ENCODE measurements at regions not wholly inside any gene's neighbourhood (a gene's known extent, or its start where the extent isn't known, plus 50 kb on each side); places are given as distances from the start of the nearest gene placed in this dataset.

DNA sequence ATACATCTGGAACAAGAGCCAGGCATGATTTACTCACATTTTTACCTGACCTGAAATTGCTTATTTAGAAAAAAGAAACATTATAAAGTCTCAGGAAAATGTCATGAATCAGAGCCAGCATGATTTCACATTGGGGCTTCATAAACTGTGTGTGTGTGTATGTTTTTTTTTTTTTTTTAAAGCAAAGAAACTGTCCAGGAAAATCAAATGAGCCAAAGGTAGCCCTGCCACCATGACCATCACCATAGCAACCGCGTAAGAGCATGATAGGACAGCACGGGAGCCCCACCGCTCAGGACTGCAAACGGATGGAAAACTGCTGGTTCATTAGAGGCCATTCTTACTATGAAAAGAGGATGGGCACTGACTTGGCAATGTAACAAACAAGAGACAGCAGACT is 139.2 kb downstream of the NTMT2 start:
- H3K27me3 ChIP-seq = no peaks in the 10 kb centered on the region
- H4K20me1 ChIP-seq = no peaks in the 10 kb centered on the region
- H3K4me2 ChIP-seq = no peak overlapping the region
- H3K9me3 ChIP-seq (replicated peaks in 1 of 11) = no peaks in the 10 kb centered on the region
- no peak overlapping the region for H3K27ac ChIP-seq
- TF ChIP-seq Cebpa-rat (IDR thresholded peaks at IDR 0.05) = no peak
- no peak overlapping the region for H3K9ac ChIP-seq
- H3K4me3 ChIP-seq = no peak overlapping the region
- no peaks in the 10 kb centered on the region for H3K4me1 ChIP-seq
- no peaks in the 10 kb centered on the region for H3K36me3 ChIP-seq

DNA sequence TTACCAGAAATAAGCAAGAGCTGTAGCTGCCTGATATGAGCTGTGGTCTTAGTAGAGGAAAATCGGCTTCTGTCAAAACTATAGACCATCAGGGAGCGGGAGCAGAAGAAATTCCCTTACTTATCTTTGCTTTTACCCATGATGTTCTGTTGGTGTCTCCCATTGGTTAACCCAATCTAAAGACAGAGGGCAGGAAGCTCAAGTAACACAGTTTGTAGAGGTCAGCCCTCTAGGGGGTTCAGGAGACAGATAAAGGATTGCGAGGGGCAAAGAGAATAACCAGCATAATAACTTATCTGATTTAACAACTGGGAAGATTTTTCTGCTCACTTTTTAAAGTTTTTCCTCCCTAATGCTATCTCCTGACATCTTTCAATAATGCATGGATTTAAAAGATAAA is 142.4 kb downstream of the NTMT2 start:
- H3K4me2 ChIP-seq = no peak overlapping the region
- TF ChIP-seq Cebpa-rat (IDR thresholded peaks at IDR 0.05) = no peak
- H4K20me1 ChIP-seq = no peaks in the 10 kb centered on the region
- no peaks in the 10 kb centered on the region for H3K9me3 ChIP-seq (replicated peaks in 1 of 11)
- H3K36me3 ChIP-seq = no peaks in the 10 kb centered on the region
- H3K4me3 ChIP-seq = no peak overlapping the region
- H3K27ac ChIP-seq = no peak overlapping the region
- H3K9ac ChIP-seq = no peak overlapping the region
- no peaks in the 10 kb centered on the region for H3K27me3 ChIP-seq
- no peaks in the 10 kb centered on the region for H3K4me1 ChIP-seq

DNA sequence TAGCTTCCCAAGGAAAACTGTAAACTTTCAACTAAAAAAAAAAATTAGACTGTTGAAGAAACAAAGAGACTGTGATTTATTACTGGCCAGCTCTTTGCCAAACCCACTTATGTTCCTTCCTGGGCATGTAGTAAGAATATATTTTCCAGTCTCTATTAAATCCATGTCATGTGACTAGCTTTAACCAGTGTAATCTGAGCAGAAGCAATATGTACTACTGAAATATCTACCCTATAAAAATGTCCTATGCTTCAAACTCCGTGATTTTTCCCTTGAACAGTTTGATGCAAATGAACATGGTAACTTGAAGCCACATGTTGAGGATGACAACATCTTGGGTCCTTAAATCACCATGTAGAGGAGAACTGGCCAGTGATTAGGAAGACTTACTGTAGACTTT is 144.5 kb downstream of the NTMT2 start:
- no peaks in the 10 kb centered on the region for H3K4me1 ChIP-seq
- TF ChIP-seq Cebpa-rat (IDR thresholded peaks at IDR 0.05) = no peak
- H3K9ac ChIP-seq = no peak overlapping the region
- no peaks in the 10 kb centered on the region for H3K9me3 ChIP-seq (replicated peaks in 1 of 11)
- H3K4me2 ChIP-seq = no peak overlapping the region
- no peaks in the 10 kb centered on the region for H3K36me3 ChIP-seq
- H3K27me3 ChIP-seq = no peaks in the 10 kb centered on the region
- no peaks in the 10 kb centered on the region for H4K20me1 ChIP-seq
- H3K27ac ChIP-seq = no peak overlapping the region
- no peak overlapping the region for H3K4me3 ChIP-seq

DNA sequence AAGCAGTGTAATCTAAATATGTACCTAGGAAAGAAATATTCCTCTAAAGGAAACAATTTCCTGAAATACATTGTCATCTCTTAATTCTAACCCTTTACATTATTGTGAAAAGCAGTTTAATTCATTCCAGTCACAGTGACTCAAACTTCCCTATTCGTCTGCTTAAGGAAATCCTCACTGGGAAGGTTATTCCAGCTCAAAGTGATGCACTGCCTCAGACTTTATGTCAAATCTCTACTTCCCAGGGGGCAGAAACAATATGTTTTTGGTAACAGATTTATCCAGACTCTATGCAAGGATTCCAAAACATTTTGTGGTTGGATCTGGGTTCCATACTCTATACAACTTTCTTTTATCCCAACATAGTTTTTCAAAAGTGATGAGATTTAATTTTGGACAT is 145.2 kb downstream of the NTMT2 start:
- TF ChIP-seq Cebpa-rat (IDR thresholded peaks at IDR 0.05) = no peak
- Histone ChIP-seq H3K4me3 (no peak overlapping the region), H3K4me2 (no peak overlapping the region)

DNA sequence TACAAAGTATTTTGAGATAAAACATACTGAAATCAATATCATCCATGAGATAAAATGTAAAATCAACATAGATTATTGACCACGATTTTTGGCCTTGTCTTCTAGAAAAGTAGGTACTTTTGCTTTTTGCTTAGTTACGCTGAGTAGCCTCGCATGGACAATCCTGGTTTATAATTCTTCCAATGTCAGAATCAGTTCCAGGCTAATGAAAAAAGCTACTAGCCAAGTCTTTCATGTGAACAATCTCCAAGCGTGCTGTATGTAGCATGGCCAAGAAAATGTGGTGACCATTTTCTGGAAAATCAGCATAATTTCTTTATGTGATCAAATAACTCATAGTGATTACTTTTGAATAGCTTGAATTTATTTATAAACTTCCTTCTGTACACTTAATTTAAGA is 145.8 kb downstream of the NTMT2 start:
- H3K27ac ChIP-seq = no peak overlapping the region
- H3K27me3 ChIP-seq = no peaks in the 10 kb centered on the region
- no peak overlapping the region for H3K4me3 ChIP-seq
- no peaks in the 10 kb centered on the region for H4K20me1 ChIP-seq
- no peak overlapping the region for H3K4me2 ChIP-seq
- H3K9ac ChIP-seq = no peak overlapping the region
- H3K36me3 ChIP-seq = no peaks in the 10 kb centered on the region
- H3K9me3 ChIP-seq (replicated peaks in 1 of 11) = no peaks in the 10 kb centered on the region
- no peak for TF ChIP-seq Cebpa-rat (IDR thresholded peaks at IDR 0.05)
- no peaks in the 10 kb centered on the region for H3K4me1 ChIP-seq

More for the DNA sequence above, 145.2 kb downstream of the NTMT2 start:
- Histone ChIP-seq H3K27ac (no peak overlapping the region), H3K9ac (no peak overlapping the region), H3K27me3 (no peaks in the 10 kb centered on the region), H3K4me1 (no peaks in the 10 kb centered on the region), H3K9me3 (replicated peaks in 1 of 11) (no peaks in the 10 kb centered on the region), H4K20me1 (no peaks in the 10 kb centered on the region), H3K36me3 (no peaks in the 10 kb centered on the region)

DNA sequence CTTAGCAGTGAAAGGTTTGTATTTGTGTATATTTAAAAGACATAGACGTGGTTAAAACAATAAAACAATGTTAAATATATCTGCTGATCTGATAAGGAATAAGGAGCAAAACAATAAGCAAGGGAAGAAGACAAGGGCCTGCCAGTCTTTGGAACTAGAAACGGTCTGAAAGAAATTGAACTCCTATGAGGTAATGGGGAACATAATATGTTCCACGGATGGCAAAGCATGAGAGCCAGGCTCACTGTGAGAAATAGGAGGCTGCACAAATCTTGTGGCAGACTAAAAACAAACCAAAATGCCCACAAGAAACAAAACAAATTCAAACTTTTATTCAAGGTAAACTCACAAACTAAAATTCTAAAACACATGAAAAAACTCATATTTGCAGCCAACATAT is 150.5 kb downstream of the NTMT2 start:
- no peak for TF ChIP-seq Cebpa-rat (IDR thresholded peaks at IDR 0.05)
- H3K36me3 ChIP-seq = no peaks in the 10 kb centered on the region
- no peaks in the 10 kb centered on the region for H3K4me1 ChIP-seq
- H3K9ac ChIP-seq = no peak overlapping the region
- H3K27ac ChIP-seq = no peak overlapping the region
- no peak overlapping the region for H3K4me3 ChIP-seq
- H3K27me3 ChIP-seq = no peaks in the 10 kb centered on the region
- H3K4me2 ChIP-seq = no peak overlapping the region
- no peaks in the 10 kb centered on the region for H4K20me1 ChIP-seq
- H3K9me3 ChIP-seq (replicated peaks in 1 of 11) = 0 out of 22 replicates have a peak, but pooled peaks cover 0 to 3% (median 0%) of the 10 kb centered on the region in 11 experiments

DNA sequence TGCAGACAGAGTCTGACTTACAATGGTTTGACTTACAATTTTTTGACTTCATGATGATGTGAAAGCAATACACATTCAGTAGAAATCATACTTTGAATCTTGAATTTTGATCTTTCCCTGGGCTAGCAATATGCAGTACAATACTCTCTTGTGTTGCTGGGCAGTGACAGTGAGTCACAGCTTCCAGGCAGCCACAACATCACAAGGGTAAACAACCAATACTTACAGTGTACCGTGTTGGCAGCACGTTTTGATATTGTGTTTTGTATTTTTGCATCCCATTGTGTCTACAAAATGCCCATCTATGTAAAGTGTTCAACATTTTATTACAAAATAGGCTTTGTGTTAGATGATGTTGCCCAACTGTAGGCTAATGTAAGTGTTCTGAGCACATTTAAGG is 150.9 kb downstream of the NTMT2 start:
- Histone ChIP-seq H3K4me3 (no peak overlapping the region), H3K4me1 (no peaks in the 10 kb centered on the region), H3K9me3 (replicated peaks in 1 of 11) (0 out of 22 replicates have a peak, but pooled peaks cover 0 to 3% (median 0%) of the 10 kb centered on the region in 11 experiments), H4K20me1 (no peaks in the 10 kb centered on the region), H3K27ac (no peak overlapping the region), H3K27me3 (no peaks in the 10 kb centered on the region), H3K4me2 (no peak overlapping the region), H3K9ac (no peak overlapping the region), H3K36me3 (no peaks in the 10 kb centered on the region)
- no peak for TF ChIP-seq Cebpa-rat (IDR thresholded peaks at IDR 0.05)

DNA sequence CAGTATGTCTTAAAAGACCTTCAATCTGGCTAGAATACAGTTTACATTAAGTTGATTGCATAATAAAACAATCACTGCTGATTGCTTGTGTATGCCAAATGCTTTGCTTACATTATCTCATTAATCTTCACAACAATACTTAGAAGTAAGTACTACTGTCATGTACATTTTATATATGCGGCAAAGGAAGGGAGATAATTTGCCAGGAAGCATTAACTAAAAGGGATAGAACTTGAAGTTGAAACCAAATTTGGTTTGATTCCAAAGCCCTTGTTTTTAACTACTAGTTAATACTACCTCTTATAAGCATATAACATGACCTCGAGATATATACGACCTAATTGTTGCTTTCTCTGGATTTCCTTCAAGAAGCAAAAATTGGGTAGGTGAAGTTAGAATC is 155.8 kb downstream of the NTMT2 start:
- no peak overlapping the region for H3K9ac ChIP-seq
- no peaks in the 10 kb centered on the region for H3K27me3 ChIP-seq
- no peaks in the 10 kb centered on the region for H3K36me3 ChIP-seq
- H3K4me1 ChIP-seq = peaks cover 0 to 5% (median 0%) of the 10 kb centered on the region in 10 experiments; a peak in 2 of 20 replicates
- no peak overlapping the region for H3K4me3 ChIP-seq
- no peaks in the 10 kb centered on the region for H4K20me1 ChIP-seq
- TF ChIP-seq Cebpa-rat (IDR thresholded peaks at IDR 0.05) = no peak
- peaks cover 0 to 3% (median 0%) of the 10 kb centered on the region in 11 experiments; a peak in 1 of 22 replicates for H3K9me3 ChIP-seq (replicated peaks in 1 of 11)
- H3K4me2 ChIP-seq = no peak overlapping the region
- H3K27ac ChIP-seq = no peak overlapping the region

DNA sequence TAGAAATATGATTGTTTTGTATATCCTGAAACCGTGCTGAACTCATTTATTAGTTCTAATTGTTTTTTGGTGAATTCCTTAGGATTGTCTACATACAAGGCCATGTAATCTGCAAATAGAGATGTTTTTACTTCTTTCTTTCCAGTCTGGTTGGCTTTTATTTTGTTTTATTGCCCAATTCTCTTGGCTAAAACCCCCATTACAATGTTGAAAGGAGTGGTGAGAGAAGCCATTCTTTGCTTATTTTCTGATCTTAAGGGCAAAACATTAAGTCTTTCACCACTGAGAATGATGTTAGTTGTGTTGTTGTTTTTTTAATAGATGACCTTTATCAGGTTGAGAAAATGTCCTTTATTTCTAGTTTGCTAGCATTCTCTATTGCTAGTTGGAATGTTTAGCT is 157.3 kb downstream of the NTMT2 start:
- H3K9ac ChIP-seq = no peak overlapping the region
- H3K4me3 ChIP-seq = no peak overlapping the region
- no peaks in the 10 kb centered on the region for H3K36me3 ChIP-seq
- no peak for TF ChIP-seq Cebpa-rat (IDR thresholded peaks at IDR 0.05)
- no peak overlapping the region for H3K27ac ChIP-seq
- H3K4me2 ChIP-seq = no peak overlapping the region
- no peaks in the 10 kb centered on the region; a peak in 1 of 22 replicates for H3K9me3 ChIP-seq (replicated peaks in 1 of 11)
- H3K27me3 ChIP-seq = no peaks in the 10 kb centered on the region
- H3K4me1 ChIP-seq = peaks cover 0 to 5% (median 0%) of the 10 kb centered on the region in 10 experiments; a peak in 2 of 20 replicates
- H4K20me1 ChIP-seq = no peaks in the 10 kb centered on the region

DNA sequence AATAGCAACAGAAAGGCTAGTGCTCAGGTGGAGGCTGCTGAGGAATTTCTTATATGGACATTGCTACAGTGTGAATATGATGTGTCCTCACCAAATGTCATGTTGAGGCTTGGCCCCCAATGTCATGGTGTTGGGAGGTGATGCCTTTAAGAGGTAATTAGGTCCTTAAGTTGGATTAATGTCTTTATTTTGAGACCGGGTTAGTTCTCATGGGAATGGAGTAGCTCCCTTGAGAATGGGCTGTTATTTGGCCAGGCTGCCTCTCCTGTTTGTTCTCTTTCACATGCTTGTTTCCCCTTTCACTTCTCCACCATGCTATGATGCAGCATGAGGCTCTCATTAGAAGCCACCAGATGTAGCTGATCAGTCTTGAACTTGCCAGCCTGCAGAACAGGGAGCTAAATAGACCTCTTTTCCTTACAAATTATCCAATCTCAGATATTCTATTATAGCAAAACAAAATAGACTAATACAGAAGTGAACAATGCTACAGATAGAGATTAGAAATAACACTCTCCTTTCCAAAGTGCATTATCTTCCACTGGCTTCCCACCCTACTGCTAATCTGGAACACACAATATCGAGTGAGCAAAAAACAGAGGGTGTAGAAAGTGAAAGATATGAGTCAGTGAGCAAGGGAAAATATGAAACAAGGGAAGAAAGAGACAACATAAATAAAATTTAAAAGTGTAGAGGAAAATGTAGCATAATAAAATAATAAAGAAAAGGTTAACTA is 160.2 kb downstream of the NTMT2 start:
- no peak overlapping the region for H3K27ac ChIP-seq
- no peaks in the 10 kb centered on the region for H4K20me1 ChIP-seq
- H3K4me1 ChIP-seq = peaks cover 0 to 9% (median 0%) of the 10 kb centered on the region in 10 experiments; a peak in 3 of 20 replicates
- H3K9ac ChIP-seq = no peak overlapping the region
- no peaks in the 10 kb centered on the region for H3K36me3 ChIP-seq
- H3K4me3 ChIP-seq = no peak overlapping the region
- no peaks in the 10 kb centered on the region; a peak in 1 of 22 replicates for H3K9me3 ChIP-seq (replicated peaks in 1 of 11)
- no peak for TF ChIP-seq Cebpa-rat (IDR thresholded peaks at IDR 0.05)
- H3K27me3 ChIP-seq = no peaks in the 10 kb centered on the region
- peak overlapping the region in 1 of 11 experiments; percentile 20; a peak in 1 of 22 replicates for H3K4me2 ChIP-seq

All from BLaER1 treated with 17β-estradiol and CSF1 and Interleukin-3, amounts not matched to agents 10 nM and 100 nM (cell line).